Osteocyte (in vitro differentiated cells): ENCODE measurements at regions not wholly inside any gene's neighbourhood (a gene's known extent, or its start where the extent isn't known, plus 50 kb on each side); places are given as distances from the start of the nearest gene placed in this dataset.

Experiments used
- DNase-seq: peaks from one replicate; pipeline ENCODE4 v3.0.0; 2021; ENCODE audit warnings: mixed read lengths; ENCODE audit not compliant: unreplicated experiment; ENCODE audit errors: extremely low spot score
- H3K27ac Mint-ChIP-seq: one replicate; pipeline ENCODE4 v1.8.0; 2021; ENCODE audit warnings: mild to moderate bottlenecking, mixed read lengths; ENCODE audit not compliant: unreplicated experiment
- H3K27me3 Mint-ChIP-seq: one replicate; pipeline ENCODE4 v1.8.0; 2021; ENCODE audit warnings: mixed read lengths; ENCODE audit not compliant: unreplicated experiment
- H3K36me3 Mint-ChIP-seq: one replicate; pipeline ENCODE4 v1.8.0; 2021; ENCODE audit warnings: mixed read lengths; ENCODE audit not compliant: unreplicated experiment
- H3K4me1 Mint-ChIP-seq: one replicate; pipeline ENCODE4 v1.8.0; 2021; ENCODE audit warnings: mixed read lengths; ENCODE audit not compliant: unreplicated experiment
- H3K4me3 Mint-ChIP-seq: one replicate; pipeline ENCODE4 v1.8.0; 2021; ENCODE audit warnings: mild to moderate bottlenecking, moderate library complexity, mixed read lengths; ENCODE audit not compliant: unreplicated experiment
- H3K9me3 Mint-ChIP-seq: one replicate; pipeline ENCODE4 v1.8.0; 2021; ENCODE audit warnings: mixed read lengths; ENCODE audit not compliant: unreplicated experiment
- CTCF ChIP-seq: fragments of 200-600 bp; sonication (generic); IDR thresholded peaks from 2 replicates; pipeline ENCODE4 v1.5.0; 2021; ENCODE audit warnings: antibody characterized with exemption, mild to moderate bottlenecking, moderate library complexity

GRCh38 chr2:138123741-138124140, 159.5 kb downstream of the HNMT start:
- Mint-ChIP-seq H3K4me1 (no peaks in the 10 kb centered on the region), H3K4me3 (no peak overlapping the region), H3K36me3 (no peaks in the 10 kb centered on the region), H3K27ac (no peak overlapping the region), H3K9me3 (no peaks in the 10 kb centered on the region), H3K27me3 (peaks cover 15% of the 10 kb centered on the region)
- DNase-seq: no peak
- no peak for TF ChIP-seq CTCF

GRCh38 chr2:138124521-138124920, 160.2 kb downstream of the HNMT start:
- Mint-ChIP-seq H3K27ac (no peak overlapping the region), H3K4me3 (no peak overlapping the region), H3K27me3 (peaks cover 20% of the 10 kb centered on the region), H3K9me3 (no peaks in the 10 kb centered on the region), H3K4me1 (no peaks in the 10 kb centered on the region), H3K36me3 (no peaks in the 10 kb centered on the region)
- TF ChIP-seq CTCF: no peak
- no peak for DNase-seq

- no peaks in the 10 kb centered on the region for H3K4me1 Mint-ChIP-seq
- H3K36me3 Mint-ChIP-seq: no peaks in the 10 kb centered on the region
- no peak overlapping the region for H3K4me3 Mint-ChIP-seq
- no peaks in the 10 kb centered on the region for H3K9me3 Mint-ChIP-seq
- H3K27ac Mint-ChIP-seq: no peak overlapping the region
- H3K27me3 Mint-ChIP-seq: peaks cover 20% of the 10 kb centered on the region
- no peak for DNase-seq
- TF ChIP-seq CTCF: no peak
Measured at GRCh38 chr2:138125306-138126288, 161.3 kb downstream of the HNMT start.

GRCh38 chr2:138132108-138132507, 167.8 kb downstream of the HNMT start:
- Mint-ChIP-seq H3K27me3 (peaks cover 21% of the 10 kb centered on the region), H3K27ac (no peak overlapping the region), H3K9me3 (no peaks in the 10 kb centered on the region), H3K36me3 (no peaks in the 10 kb centered on the region), H3K4me3 (no peak overlapping the region), H3K4me1 (no peaks in the 10 kb centered on the region)
- TF ChIP-seq CTCF: no peak
- no peak for DNase-seq

- peaks cover 9% of the 10 kb centered on the region for H3K27me3 Mint-ChIP-seq
- no peaks in the 10 kb centered on the region for H3K36me3 Mint-ChIP-seq
- H3K9me3 Mint-ChIP-seq: no peaks in the 10 kb centered on the region
- no peak overlapping the region for H3K4me3 Mint-ChIP-seq
- H3K4me1 Mint-ChIP-seq: no peaks in the 10 kb centered on the region
- DNase-seq: no peak
- no peak for TF ChIP-seq CTCF
- no peak overlapping the region for H3K27ac Mint-ChIP-seq
Measured at GRCh38 chr2:138137949-138138348, 173.7 kb downstream of the HNMT start.
